Uterus (tissue), 3 donors: ENCODE measurements at regions not wholly inside any gene's neighbourhood (a gene's known extent, or its start where the extent isn't known, plus 50 kb on each side); places are given as distances from the start of the nearest gene placed in this dataset.

ENCODE experiments used
- DNase-seq, 2 donors: peaks; one replicate each; pipeline ENCODE4 v3.0.0-alpha.2; 2019 to 2020
- H3K27ac ChIP-seq, 2 donors: fragments of 200-600 bp; sonication (generic); 1 replicate in 1 of 2; 2 replicates in 1 of 2; pipeline ENCODE4 v1.5.1; 2016 to 2018
- H3K27me3 ChIP-seq, 2 donors: fragments of 200-600 bp; sonication (generic); one replicate each; pipeline ENCODE4 v1.5.1; 2018 to 2019; ENCODE audit warnings: control low read depth in 1 of 2
- H3K36me3 ChIP-seq, 2 donors: fragments of 200-600 bp; sonication (generic); one replicate each; pipeline ENCODE4 v1.5.1; 2019; ENCODE audit warnings: control low read depth in 1 of 2
- H3K4me1 ChIP-seq, 2 donors: fragments of 200-600 bp; sonication (generic); one replicate each; pipeline ENCODE4 v1.5.1; 2018 to 2019; ENCODE audit warnings: control low read depth in 1 of 2
- H3K4me3 ChIP-seq, 2 donors: fragments of 200-600 bp; sonication (generic); 1 replicate in 1 of 2; 2 replicates in 1 of 2; pipeline ENCODE4 v1.5.1; 2018 to 2019; ENCODE audit warnings: mild to moderate bottlenecking in 1 of 2
- H3K9me3 ChIP-seq, 2 donors: fragments of 200-600 bp; sonication (generic); one replicate each; pipeline ENCODE4 v1.5.1; 2019; ENCODE audit warnings: control low read depth in 1 of 2
- POLR2A ChIP-seq, 2 donors: fragments of 450-650 bp; IDR thresholded peaks; one replicate each; pipeline ENCODE4 v1.6.1; 2016; ENCODE audit warnings: antibody characterized with exemption in 2 of 2, mild to moderate bottlenecking in 1 of 2, moderate library complexity in 1 of 2
- intact Hi-C: fragments of 100-400 bp; cut with DNase I; formaldehyde crosslinking; loops from one replicate; pipeline ENCODE4 v1.15.1; 2023; ENCODE audit warnings: low total_unique reads
- TF ChIP-seq, protein P1 (sequence below), 4 experiments: fragments of 200-600 bp in 2 of 4; fragments of 450-650 bp in 2 of 4; sonication (generic) in 2 of 4; IDR thresholded peaks; one replicate each; pipeline ENCODE4 v1.5.1; 2016 to 2019; ENCODE audit warnings: antibody characterized with exemption in 4 of 4, mild to moderate bottlenecking in 2 of 4, moderate library complexity in 1 of 4
- donor health status: DM: yes; HTN: yes; CAD: no.

DNA sequence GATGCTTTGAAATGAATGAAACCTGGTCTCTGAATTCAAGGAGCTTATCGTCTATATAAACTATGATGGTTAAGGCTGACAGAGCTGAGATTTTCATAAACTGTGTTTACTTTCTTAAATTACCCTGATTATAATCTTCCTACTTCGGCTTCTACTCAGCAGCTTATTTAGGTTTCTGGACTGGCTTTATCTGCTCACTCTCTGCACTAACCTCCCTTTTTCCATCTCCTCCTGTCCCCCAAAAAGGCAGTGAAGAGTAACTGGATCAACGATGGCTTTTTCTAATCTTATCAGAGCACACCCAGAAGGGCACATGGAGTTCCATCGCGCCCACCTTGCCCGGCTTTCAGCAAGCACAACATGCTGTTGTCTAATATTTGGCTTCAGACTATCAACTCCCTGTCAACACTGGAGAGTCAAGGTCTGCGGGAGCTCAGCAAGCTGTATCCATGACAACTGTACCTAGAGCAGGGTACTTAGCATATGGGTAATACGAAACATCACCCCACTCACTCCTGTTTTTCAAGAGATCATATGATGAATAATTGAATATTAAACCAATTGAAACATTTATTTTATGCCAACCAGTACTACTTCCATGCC lies 417.3 kb downstream of the GABRB3 start:
- DNase-seq, result no peak
- H3K4me1 ChIP-seq, result no peaks in the 10 kb centered on the region
- H3K9me3 ChIP-seq, result no peaks in the 10 kb centered on the region
- no peaks in the 10 kb centered on the region for H3K27me3 ChIP-seq
- no peaks in the 10 kb centered on the region for H3K36me3 ChIP-seq
- H3K4me3 ChIP-seq, result no peak overlapping the region
- intact Hi-C loops, result no loop called here
- TF ChIP-seq, protein P1, sequence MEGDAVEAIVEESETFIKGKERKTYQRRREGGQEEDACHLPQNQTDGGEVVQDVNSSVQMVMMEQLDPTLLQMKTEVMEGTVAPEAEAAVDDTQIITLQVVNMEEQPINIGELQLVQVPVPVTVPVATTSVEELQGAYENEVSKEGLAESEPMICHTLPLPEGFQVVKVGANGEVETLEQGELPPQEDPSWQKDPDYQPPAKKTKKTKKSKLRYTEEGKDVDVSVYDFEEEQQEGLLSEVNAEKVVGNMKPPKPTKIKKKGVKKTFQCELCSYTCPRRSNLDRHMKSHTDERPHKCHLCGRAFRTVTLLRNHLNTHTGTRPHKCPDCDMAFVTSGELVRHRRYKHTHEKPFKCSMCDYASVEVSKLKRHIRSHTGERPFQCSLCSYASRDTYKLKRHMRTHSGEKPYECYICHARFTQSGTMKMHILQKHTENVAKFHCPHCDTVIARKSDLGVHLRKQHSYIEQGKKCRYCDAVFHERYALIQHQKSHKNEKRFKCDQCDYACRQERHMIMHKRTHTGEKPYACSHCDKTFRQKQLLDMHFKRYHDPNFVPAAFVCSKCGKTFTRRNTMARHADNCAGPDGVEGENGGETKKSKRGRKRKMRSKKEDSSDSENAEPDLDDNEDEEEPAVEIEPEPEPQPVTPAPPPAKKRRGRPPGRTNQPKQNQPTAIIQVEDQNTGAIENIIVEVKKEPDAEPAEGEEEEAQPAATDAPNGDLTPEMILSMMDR (IDR thresholded peaks at IDR 0.05), result no peak
- TF ChIP-seq POLR2A (IDR thresholded peaks at IDR 0.05), result no peak
- no peak overlapping the region for H3K27ac ChIP-seq

DNA sequence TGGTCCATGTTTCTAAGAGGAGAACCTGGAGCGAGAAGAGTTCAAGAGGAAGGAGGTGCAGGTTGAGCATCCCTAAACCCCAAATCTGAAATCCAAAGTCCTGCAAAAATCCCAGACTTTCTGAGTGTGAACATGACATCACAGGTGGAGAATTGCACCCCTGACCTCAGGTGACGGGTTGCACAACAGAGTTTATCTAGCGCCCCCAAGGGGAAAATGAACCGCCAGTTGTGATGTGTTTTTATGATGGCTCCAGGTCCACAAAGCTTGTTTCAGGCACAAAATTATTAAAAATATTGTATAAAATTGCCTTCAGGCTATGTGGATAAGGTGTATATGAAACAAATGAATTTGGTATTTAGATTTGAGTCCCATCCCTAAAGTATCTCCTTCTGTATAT lies 420.0 kb downstream of the GABRB3 start:
- no peak for DNase-seq
- Histone ChIP-seq H3K36me3 (no peaks in the 10 kb centered on the region), H3K27ac (no peak overlapping the region), H3K27me3 (no peaks in the 10 kb centered on the region), H3K4me3 (no peak overlapping the region), H3K4me1 (no peaks in the 10 kb centered on the region), H3K9me3 (no peaks in the 10 kb centered on the region)
- TF ChIP-seq, protein P1 (IDR thresholded peaks at IDR 0.05), result no peak
- TF ChIP-seq POLR2A (IDR thresholded peaks at IDR 0.05), result no peak
- intact Hi-C loops, result no loop called here

DNA sequence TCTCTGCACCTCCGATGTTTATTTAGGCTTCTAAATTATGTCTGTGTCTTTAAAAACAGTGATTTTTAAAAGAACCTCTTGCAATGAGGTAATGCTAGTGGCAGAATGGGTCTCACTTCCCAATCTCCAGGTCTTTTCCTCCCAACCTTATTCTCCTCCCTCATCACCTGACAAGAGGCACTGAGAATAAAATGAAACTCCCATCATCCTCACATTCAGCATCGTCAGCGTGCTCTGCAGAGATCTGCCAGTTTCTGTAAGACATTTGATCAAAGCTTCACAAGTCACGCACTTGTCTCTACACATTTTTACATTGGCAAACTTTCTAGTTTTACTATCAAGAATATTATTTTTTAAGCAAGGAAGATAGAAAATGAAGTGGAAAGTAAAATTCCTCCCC lies 420.5 kb downstream of the GABRB3 start:
- no peak overlapping the region for H3K4me3 ChIP-seq
- no peaks in the 10 kb centered on the region for H3K4me1 ChIP-seq
- TF ChIP-seq, protein P1 (IDR thresholded peaks at IDR 0.05), result no peak
- TF ChIP-seq POLR2A (IDR thresholded peaks at IDR 0.05), result no peak
- H3K27ac ChIP-seq, result no peak overlapping the region
- DNase-seq, result no peak
- H3K9me3 ChIP-seq, result no peaks in the 10 kb centered on the region
- H3K36me3 ChIP-seq, result no peaks in the 10 kb centered on the region
- intact Hi-C loops, result no loop called here
- no peaks in the 10 kb centered on the region for H3K27me3 ChIP-seq

DNA sequence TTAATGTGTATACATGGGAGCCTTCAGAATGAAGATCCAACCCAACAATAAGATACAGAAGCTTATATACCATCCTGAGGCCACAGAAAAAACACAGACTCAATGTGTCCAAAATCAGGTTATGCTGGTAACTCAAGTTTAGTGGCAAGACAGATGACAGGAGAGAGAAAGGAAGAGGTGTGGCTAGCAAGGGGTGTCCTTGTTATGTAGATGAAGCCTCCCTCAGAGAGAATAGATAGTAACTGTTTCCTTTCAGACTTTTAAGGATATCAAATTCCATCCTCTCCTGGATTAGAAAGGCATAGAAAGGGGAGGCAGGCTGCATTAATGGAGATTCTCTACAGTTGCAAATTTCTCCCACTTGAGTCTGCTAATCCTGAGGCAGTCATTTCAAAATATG lies 447.4 kb downstream of the GABRB3 start:
- Histone ChIP-seq H3K4me3 (no peak overlapping the region), H3K27ac (no peak overlapping the region), H3K4me1 (no peaks in the 10 kb centered on the region), H3K9me3 (no peaks in the 10 kb centered on the region), H3K27me3 (no peaks in the 10 kb centered on the region), H3K36me3 (no peaks in the 10 kb centered on the region)
- DNase-seq, result no peak
- intact Hi-C loops, result no loop called here
- TF ChIP-seq, protein P1 (IDR thresholded peaks at IDR 0.05), result no peak
- no peak for TF ChIP-seq POLR2A (IDR thresholded peaks at IDR 0.05)

DNA sequence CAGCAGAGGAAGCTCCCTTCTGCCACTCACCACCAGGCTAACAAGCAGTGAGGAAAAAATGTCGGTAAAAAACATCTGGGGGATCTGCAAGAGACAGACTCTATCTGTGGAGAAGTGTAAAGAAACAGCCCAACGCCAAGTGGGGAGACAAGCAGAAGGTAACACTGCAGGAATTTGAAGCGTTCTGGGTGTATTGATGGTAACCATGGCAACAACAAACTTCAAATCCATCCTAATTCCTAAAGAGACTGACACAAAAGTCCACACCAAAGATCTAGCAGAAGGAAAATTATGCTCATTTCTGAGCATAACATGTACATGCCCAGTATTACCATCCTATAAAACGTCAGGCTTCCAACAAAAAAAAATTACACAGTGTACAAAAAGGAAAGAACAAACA lies 449.3 kb downstream of the GABRB3 start:
- Histone ChIP-seq H3K27ac (no peak overlapping the region), H3K27me3 (no peaks in the 10 kb centered on the region), H3K4me1 (no peaks in the 10 kb centered on the region), H3K9me3 (no peaks in the 10 kb centered on the region), H3K36me3 (no peaks in the 10 kb centered on the region), H3K4me3 (no peak overlapping the region)
- no peak for TF ChIP-seq POLR2A (IDR thresholded peaks at IDR 0.05)
- intact Hi-C loops, result no loop called here
- DNase-seq, result no peak

DNA sequence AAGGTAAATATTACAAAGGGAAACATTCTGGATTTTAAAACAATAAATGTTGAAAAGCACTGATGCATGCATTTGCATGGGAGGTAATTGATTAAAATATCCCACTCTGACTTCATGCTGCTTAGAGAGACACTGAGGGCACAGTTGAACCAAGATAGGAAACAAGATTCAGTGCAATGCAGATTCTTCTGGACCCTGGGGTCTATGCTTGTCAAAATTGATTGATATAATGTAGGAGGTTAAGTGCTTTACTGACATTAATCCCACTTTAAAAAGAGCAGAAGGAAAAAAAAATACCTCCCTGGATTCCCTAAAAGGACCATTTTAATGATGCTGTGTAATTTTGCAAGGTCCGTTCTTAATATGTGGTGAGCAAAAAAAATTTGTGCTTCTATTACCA lies 454.2 kb downstream of the GABRB3 start:
- H3K9me3 ChIP-seq, result no peaks in the 10 kb centered on the region
- no peaks in the 10 kb centered on the region for H3K4me1 ChIP-seq
- H3K4me3 ChIP-seq, result no peak overlapping the region
- no peak overlapping the region for H3K27ac ChIP-seq
- no peak for DNase-seq
- H3K27me3 ChIP-seq, result no peaks in the 10 kb centered on the region
- TF ChIP-seq POLR2A (IDR thresholded peaks at IDR 0.05), result no peak
- TF ChIP-seq, protein P1 (IDR thresholded peaks at IDR 0.05), result no peak
- no peaks in the 10 kb centered on the region for H3K36me3 ChIP-seq
- intact Hi-C loops, result no loop called here
